Sigmoid colon (tissue), 6 donors: ENCODE measurements at regions not wholly inside any gene's neighbourhood (a gene's known extent, or its start where the extent isn't known, plus 50 kb on each side); places are given as distances from the start of the nearest gene placed in this dataset.
A peak's percentile ranks its signal among the peaks of the same experiment; 100 is the strongest.
"Not testable (repeated sequence)": the region's sequence is repeated elsewhere in the genome, so short reads cannot be mapped to it uniquely, and the experiment has no call there.

Experiments
- DNase-seq: peaks from one replicate; pipeline ENCODE4 v3.0.0-alpha.2; 2019
- H3K27ac ChIP-seq, 4 donors: fragments of 200-600 bp; sonication (generic); one replicate each; pipeline ENCODE4 v1.5.1; 2016 to 2019; ENCODE audit warnings: mild to moderate bottlenecking in 1 of 4
- H3K27me3 ChIP-seq, 3 donors: fragments of 200-600 bp; sonication (generic); one replicate each; pipeline ENCODE4 v1.5.1; 2019; ENCODE audit warnings: mild to moderate bottlenecking in 1 of 3
- H3K36me3 ChIP-seq, 4 donors: fragments of 200-600 bp; sonication (generic); one replicate each; pipeline ENCODE4 v1.5.1; 2016 to 2019
- H3K4me1 ChIP-seq, 4 donors: fragments of 200-600 bp; sonication (generic); one replicate each; pipeline ENCODE4 v1.5.1; 2017 to 2019
- H3K4me3 ChIP-seq, 4 donors: fragments of 200-600 bp; sonication (generic); one replicate each; pipeline ENCODE4 v1.5.1; 2017 to 2019; ENCODE audit warnings: mild to moderate bottlenecking in 2 of 4, moderate library complexity in 1 of 4
- H3K9me3 ChIP-seq, 4 donors: fragments of 200-600 bp in 3 of 4; sonication (generic) in 3 of 4; one replicate each; pipeline versions ENCODE4 v1.5.1 to v1.6.1; 2013 to 2019
- EP300 ChIP-seq, 4 donors: sonication (generic); formaldehyde crosslinking; IDR thresholded peaks; one replicate each; pipeline ENCODE4 v1.6.1; 2017; ENCODE audit warnings: antibody characterized with exemption in 4 of 4
- POLR2A ChIP-seq, 2 donors: fragments of 450-650 bp; IDR thresholded peaks; one replicate each; pipeline ENCODE4 v1.6.1; 2016; ENCODE audit warnings: antibody characterized with exemption in 2 of 2, mild to moderate bottlenecking in 2 of 2, moderate library complexity in 2 of 2
- POLR2AphosphoS5 ChIP-seq, 4 donors: sonication (generic); formaldehyde crosslinking; IDR thresholded peaks; one replicate each; pipeline ENCODE4 v1.6.1; 2017; ENCODE audit warnings: antibody characterized with exemption in 4 of 4
- WGBS, 2 donors: extraction: QIAGEN DNeasy Blood & Tissue Kit; methylation state at CpG; one replicate each; pipeline ENCODE4 v1.1.7; 2013; 5-methylcytosine and 5-hydroxymethylcytosine counted together
- intact Hi-C: fragments of 100-400 bp; cut with DNase I; formaldehyde crosslinking; loops from one replicate; pipeline ENCODE4 v1.15.1; 2023
- TF ChIP-seq, protein P1 (sequence below), 4 experiments: fragments of 450-650 bp in 3 of 4; fragments of 200-600 bp in 1 of 4; IDR thresholded peaks; one replicate each; pipeline ENCODE4 v1.5.1; 2016 to 2019; ENCODE audit warnings: antibody characterized with exemption in 4 of 4, mild to moderate bottlenecking in 3 of 4, moderate library complexity in 2 of 4
- donor health status: healthy with polysubstance abuse.
- donor health status: healthy.

DNA sequence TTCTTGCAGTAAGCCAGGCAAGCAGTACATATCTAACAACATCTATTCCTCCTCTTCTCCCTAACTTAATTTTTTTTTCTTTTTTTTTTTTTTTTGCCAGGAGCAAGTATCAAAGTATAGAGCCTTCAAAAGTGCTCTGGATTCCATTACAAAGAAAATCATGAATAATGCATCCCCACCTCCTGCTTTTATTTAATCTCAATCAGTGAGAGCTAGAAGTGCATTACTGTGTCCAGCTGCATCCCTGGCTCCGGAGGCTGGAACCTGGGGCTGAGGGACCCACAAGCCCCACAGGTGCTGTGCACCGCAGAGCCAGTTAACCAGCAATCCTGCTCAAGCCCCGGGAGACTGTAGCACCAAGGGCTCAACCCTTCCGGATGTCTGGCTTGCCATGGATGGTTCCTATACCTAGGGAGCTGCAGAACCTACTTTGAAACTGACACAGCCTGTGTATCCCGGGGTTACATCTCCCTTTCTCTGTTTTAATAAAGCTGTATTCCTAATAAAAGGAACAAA lies 455.9 kb upstream of the RUNX1 start:
- no peaks in the 10 kb centered on the region for H3K36me3 ChIP-seq
- intact Hi-C loops, result no loop called here
- 79 to 84% methylated on average over 5 of the region's 5 CpGs for WGBS, 2 donors

DNA sequence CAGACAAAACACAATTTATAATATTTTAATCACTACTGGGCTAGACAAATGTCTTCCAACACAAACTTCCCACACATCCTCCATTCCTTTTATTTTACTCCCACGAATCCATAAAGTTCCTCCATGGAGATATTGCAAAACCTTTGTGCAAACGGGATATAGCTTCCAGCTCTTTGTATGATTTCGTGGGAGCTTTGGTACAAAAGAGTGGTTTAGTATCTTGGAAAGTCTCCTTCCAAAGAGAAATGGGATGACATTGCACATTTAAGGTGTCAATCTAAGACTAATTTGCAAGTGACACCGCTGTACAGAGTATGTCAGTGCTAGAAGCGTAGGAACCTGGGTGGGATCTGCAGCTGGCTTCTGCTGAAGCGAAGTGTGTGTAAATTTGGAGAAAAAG lies 455.2 kb upstream of the RUNX1 start:
- H3K36me3 ChIP-seq, result no peaks in the 10 kb centered on the region
- WGBS, 2 donors, result 49 to 53% methylated on average over 6 of the region's 6 CpGs
- TF ChIP-seq EP300 (IDR thresholded peaks at IDR 0.05) (no peak), POLR2A (IDR thresholded peaks at IDR 0.05) (no peak), POLR2AphosphoS5 (IDR thresholded peaks at IDR 0.05) (no peak)
- TF ChIP-seq, protein P1, sequence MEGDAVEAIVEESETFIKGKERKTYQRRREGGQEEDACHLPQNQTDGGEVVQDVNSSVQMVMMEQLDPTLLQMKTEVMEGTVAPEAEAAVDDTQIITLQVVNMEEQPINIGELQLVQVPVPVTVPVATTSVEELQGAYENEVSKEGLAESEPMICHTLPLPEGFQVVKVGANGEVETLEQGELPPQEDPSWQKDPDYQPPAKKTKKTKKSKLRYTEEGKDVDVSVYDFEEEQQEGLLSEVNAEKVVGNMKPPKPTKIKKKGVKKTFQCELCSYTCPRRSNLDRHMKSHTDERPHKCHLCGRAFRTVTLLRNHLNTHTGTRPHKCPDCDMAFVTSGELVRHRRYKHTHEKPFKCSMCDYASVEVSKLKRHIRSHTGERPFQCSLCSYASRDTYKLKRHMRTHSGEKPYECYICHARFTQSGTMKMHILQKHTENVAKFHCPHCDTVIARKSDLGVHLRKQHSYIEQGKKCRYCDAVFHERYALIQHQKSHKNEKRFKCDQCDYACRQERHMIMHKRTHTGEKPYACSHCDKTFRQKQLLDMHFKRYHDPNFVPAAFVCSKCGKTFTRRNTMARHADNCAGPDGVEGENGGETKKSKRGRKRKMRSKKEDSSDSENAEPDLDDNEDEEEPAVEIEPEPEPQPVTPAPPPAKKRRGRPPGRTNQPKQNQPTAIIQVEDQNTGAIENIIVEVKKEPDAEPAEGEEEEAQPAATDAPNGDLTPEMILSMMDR (IDR thresholded peaks at IDR 0.05), result no peak
- intact Hi-C loops, result no loop called here
- no peaks in the 10 kb centered on the region for H3K9me3 ChIP-seq
- peak overlapping the region in 2 of 4 donors; percentile 17 to 40 for H3K27ac ChIP-seq
- H3K27me3 ChIP-seq, result peaks cover 0 to 23% (median 9%) of the 10 kb centered on the region in 3 donors
- peaks cover 0 to 18% (median 14%) of the 10 kb centered on the region in 4 donors for H3K4me1 ChIP-seq
- H3K4me3 ChIP-seq, result no peak overlapping the region
- no peak for DNase-seq

More for the DNA sequence above, 455.9 kb upstream of the RUNX1 start:
- DNase-seq, result no peak
- peaks cover 0 to 18% (median 14%) of the 10 kb centered on the region in 4 donors for H3K4me1 ChIP-seq
- peaks cover 0 to 23% (median 13%) of the 10 kb centered on the region in 3 donors for H3K27me3 ChIP-seq
- H3K4me3 ChIP-seq, result no peak overlapping the region
- H3K9me3 ChIP-seq, result no peaks in the 10 kb centered on the region
- H3K27ac ChIP-seq, result no peak overlapping the region
- TF ChIP-seq POLR2A (IDR thresholded peaks at IDR 0.05) (no peak), EP300 (IDR thresholded peaks at IDR 0.05) (no peak), POLR2AphosphoS5 (IDR thresholded peaks at IDR 0.05) (no peak)
- TF ChIP-seq, protein P1 (IDR thresholded peaks at IDR 0.05), result no peak

DNA sequence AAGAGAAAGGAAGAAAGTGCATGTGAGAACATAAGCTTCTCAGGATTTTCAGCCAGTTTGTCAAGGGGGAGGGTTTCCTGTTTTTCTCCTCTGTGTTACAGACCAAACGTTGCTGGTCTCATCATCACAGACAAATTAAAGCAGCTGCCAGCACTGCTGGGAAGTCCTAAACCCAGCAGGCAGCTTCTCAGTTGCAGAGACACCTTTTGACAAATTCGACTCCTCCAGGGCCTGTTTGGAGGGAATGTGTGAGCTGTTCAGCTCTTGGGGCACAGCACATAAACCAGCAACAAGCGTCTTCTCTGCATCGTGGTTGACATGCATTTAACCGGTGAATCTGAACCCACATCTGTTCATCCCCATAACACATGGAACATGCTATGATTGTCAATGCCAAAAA lies 454.6 kb upstream of the RUNX1 start:
- no peaks in the 10 kb centered on the region for H3K36me3 ChIP-seq
- peak overlapping the region in 2 of 4 donors; percentile 17 to 40 for H3K27ac ChIP-seq
- intact Hi-C loops, result no loop called here
- no peak overlapping the region for H3K4me3 ChIP-seq
- peaks cover 0 to 23% (median 7%) of the 10 kb centered on the region in 3 donors for H3K27me3 ChIP-seq
- TF ChIP-seq POLR2AphosphoS5 (IDR thresholded peaks at IDR 0.05), result no peak
- no peak for TF ChIP-seq EP300 (IDR thresholded peaks at IDR 0.05)
- DNase-seq, result no peak
- WGBS, 2 donors, result 18 to 46% methylated on average over 5 of the region's 5 CpGs
- H3K9me3 ChIP-seq, result no peaks in the 10 kb centered on the region
- peaks cover 0 to 18% (median 14%) of the 10 kb centered on the region in 4 donors for H3K4me1 ChIP-seq

DNA sequence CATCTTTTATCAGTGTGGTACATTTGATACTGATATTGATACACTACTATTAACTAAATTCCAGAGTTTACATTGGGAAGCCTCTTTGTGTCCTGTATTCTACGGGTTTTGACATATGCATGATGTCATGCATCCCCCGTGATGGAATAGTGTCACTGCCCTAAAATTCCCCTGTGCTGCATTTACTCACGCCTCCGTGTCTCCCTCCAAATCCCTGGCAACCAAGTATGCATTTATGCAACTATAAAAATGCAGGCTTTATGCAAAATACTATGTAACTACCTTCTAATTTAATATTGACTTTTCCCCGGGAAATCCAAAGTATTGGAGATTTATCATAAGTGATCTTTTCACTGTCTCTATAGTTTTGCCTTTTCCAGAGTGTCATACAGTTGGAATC lies 453.7 kb upstream of the RUNX1 start:
- Histone ChIP-seq H3K27me3 (peaks cover 0 to 23% (median 7%) of the 10 kb centered on the region in 3 donors), H3K27ac (no peak overlapping the region), H3K9me3 (no peaks in the 10 kb centered on the region), H3K36me3 (no peaks in the 10 kb centered on the region), H3K4me3 (no peak overlapping the region), H3K4me1 (peaks cover 0 to 18% (median 14%) of the 10 kb centered on the region in 4 donors)
- no peak for DNase-seq
- intact Hi-C loops, result no loop called here
- TF ChIP-seq EP300 (IDR thresholded peaks at IDR 0.05) (no peak), POLR2A (IDR thresholded peaks at IDR 0.05) (no peak), POLR2AphosphoS5 (IDR thresholded peaks at IDR 0.05) (no peak)
- TF ChIP-seq, protein P1 (IDR thresholded peaks at IDR 0.05), result no peak
- 57 to 61% methylated on average over 5 of the region's 5 CpGs for WGBS, 2 donors

DNA sequence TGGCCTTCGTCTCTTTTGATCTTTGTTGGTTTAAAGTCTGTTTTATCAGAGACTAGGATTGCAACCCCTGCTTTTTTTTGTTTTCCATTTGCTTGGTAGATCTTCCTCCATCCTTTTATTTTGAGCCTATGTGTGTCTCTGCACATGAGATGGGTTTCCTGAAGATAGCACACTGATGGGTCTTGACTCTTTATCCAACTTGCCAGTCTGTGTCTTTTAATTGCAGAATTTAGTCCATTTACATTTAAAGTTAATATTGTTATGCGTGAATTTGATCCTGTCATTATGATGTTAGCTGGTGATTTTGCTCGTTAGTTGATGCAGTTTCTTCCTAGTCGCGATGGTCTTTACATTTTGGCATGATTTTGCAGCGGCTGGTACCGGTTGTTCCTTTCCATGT lies 448.4 kb upstream of the RUNX1 start:
- intact Hi-C loops, result not testable (repeated sequence)

More for the DNA sequence above, 448.4 kb upstream of the RUNX1 start:
- 76 to 88% methylated on average over 7 of the region's 7 CpGs for WGBS, 2 donors
- not testable (repeated sequence) for H3K36me3 ChIP-seq, H3K4me3 ChIP-seq, H3K9me3 ChIP-seq, H3K4me1 ChIP-seq, H3K27ac ChIP-seq, DNase-seq
- H3K27me3 ChIP-seq, result peaks cover 0 to 19% (median 0%) of the 10 kb centered on the region in 3 donors
